ENCODE measurements at regions not wholly inside any gene's neighbourhood (a gene's known extent, or its start where the extent isn't known, plus 50 kb on each side); places are given as distances from the start of the nearest gene placed in this dataset.
"Not testable (repeated sequence)": the region's sequence is repeated elsewhere in the genome, so short reads cannot be mapped to it uniquely, and the experiment has no call there.

DNA sequence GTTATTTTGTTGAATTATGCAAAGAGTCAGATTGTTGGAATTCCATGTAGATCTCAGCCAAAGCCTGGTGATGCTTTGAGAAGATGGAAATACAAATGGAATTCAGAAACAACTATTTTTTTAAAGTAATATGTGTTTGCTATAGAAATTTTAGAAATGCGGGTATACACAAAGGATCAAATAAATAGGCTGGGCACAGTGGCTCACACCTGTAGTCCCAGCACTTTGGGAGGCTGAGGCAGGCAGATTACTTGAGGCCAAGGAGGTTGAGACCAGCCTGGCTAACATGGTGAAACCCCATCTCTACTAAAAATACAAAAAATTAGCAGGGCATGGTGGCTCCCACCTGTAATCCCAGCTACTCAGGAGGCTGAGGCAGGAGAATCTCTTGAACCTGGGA is 155.1 kb downstream of the MYCN start:
- not testable (repeated sequence) for H3K4me3 Mint-ChIP-seq; H3K27me3 Mint-ChIP-seq; H3K36me3 Mint-ChIP-seq (ENCODE audit: insufficient read depth); ATAC-seq (replicated peaks); DNase-seq; H3K9me3 Mint-ChIP-seq; H3K4me1 Mint-ChIP-seq (ENCODE audit: low read depth in 2 of 2); H3K27ac Mint-ChIP-seq

DNA sequence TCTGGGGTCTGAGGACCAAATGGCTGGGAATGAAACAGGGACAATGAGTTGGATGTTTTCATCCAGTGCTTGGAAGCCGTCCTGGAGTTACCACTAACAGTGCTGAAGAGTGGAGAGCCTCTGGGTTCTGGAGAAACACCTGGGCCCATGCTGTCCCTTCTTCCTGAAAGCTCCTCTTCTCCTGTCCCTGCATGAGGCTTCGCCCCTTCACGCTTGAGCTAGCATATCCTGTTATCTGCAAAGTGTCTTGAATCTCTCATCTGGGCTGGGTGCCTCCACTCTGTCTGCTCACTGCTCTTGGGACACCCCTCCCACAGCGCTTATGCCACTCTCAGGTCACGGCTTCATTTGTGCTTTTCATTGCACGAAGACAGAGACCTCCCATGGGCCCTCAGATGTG is 154.5 kb downstream of the MYCN start:
- ATAC-seq (replicated peaks) (no peak), DNase-seq (no peak)
- Mint-ChIP-seq H3K9me3 (peaks cover 0 to 5% of the 10 kb centered on the region in 2 donors), H3K27ac (no peak overlapping the region), H3K4me1 (ENCODE audit: low read depth in 2 of 2) (no peaks in the 10 kb centered on the region), H3K4me3 (no peak overlapping the region), H3K27me3 (no peaks in the 10 kb centered on the region), H3K36me3 (ENCODE audit: insufficient read depth) (no peaks in the 10 kb centered on the region)

DNA sequence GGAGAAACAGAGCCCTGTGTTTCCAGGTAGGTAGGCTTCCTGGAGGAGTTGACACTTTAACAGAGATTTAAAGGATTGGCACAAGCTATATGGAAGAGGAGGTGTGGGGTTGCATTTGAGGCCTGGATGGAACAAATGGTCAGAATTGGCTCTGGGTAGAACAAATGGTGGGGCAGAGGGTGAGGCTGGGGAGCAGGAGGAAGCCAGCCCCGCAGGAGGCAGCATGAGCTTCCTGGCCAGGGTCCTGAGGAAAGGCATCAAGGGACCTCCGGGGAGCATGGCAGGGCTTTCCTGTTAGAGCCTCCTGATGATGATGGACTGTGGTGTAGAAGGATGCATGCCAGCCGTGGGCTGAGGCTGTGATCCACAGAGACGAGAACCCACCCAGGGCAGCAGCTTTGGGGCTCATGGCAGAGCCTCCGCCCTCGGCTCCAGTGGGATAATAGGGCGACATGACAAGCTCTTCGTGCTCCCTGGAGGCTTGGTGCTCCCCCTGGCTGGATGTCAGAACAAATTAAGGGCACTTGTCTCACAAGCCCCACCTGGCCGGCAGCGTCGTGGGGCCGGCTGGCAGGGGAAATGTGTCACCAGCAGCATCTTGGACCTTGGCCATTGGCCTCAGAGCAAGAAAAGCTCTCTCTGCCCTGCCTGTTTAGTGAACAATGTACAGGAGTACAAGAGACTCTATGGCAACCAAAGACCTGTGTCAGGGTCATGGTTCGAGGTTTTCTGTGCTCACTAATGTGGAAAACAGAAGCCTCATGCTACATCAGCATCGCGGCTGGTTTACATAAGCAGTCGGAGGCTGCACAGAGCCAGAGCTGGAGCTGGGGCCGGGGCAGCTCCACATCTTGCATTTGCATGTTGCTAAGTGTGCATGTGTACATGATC is 153.5 kb downstream of the MYCN start:
- ATAC-seq (replicated peaks) (no peak), DNase-seq (no peak)
- no peak overlapping the region for H3K27ac Mint-ChIP-seq
- H3K4me3 Mint-ChIP-seq: no peak overlapping the region
- no peaks in the 10 kb centered on the region for H3K27me3 Mint-ChIP-seq
- H3K4me1 Mint-ChIP-seq (ENCODE audit: low read depth in 2 of 2): no peaks in the 10 kb centered on the region
- no peaks in the 10 kb centered on the region for H3K36me3 Mint-ChIP-seq (ENCODE audit: insufficient read depth)
- H3K9me3 Mint-ChIP-seq: peaks cover 0 to 5% of the 10 kb centered on the region in 2 donors

- Mint-ChIP-seq H3K27me3 (no peaks in the 10 kb centered on the region), H3K4me1 (ENCODE audit: low read depth in 2 of 2) (no peaks in the 10 kb centered on the region), H3K4me3 (no peak overlapping the region), H3K36me3 (ENCODE audit: insufficient read depth) (no peaks in the 10 kb centered on the region), H3K27ac (no peak overlapping the region), H3K9me3 (peaks cover 0 to 5% of the 10 kb centered on the region in 2 donors)
- DNase-seq (no peak), ATAC-seq (replicated peaks) (no peak)
Observed at GRCh38 chr2:16092861-16093638, 152.7 kb downstream of the MYCN start.

GRCh38 chr2:16091576-16092282 is 151.4 kb downstream of the MYCN start:
- Mint-ChIP-seq H3K27ac (no peak overlapping the region), H3K27me3 (no peaks in the 10 kb centered on the region), H3K4me1 (ENCODE audit: low read depth in 2 of 2) (no peaks in the 10 kb centered on the region), H3K9me3 (peaks cover 0 to 5% of the 10 kb centered on the region in 2 donors), H3K36me3 (ENCODE audit: insufficient read depth) (no peaks in the 10 kb centered on the region), H3K4me3 (no peak overlapping the region)
- no peak for ATAC-seq (replicated peaks)
- DNase-seq: no peak

GRCh38 chr2:16090650-16091575 is 150.6 kb downstream of the MYCN start:
- DNase-seq: no peak
- Mint-ChIP-seq H3K4me3 (no peak overlapping the region), H3K27ac (no peak overlapping the region)

GRCh38 chr2:16089491-16089890 is 149.1 kb downstream of the MYCN start:
- not testable (repeated sequence) for DNase-seq; H3K4me3 Mint-ChIP-seq; H3K4me1 Mint-ChIP-seq (ENCODE audit: low read depth in 2 of 2); ATAC-seq (replicated peaks); H3K27me3 Mint-ChIP-seq; H3K36me3 Mint-ChIP-seq (ENCODE audit: insufficient read depth); H3K27ac Mint-ChIP-seq; H3K9me3 Mint-ChIP-seq

More at GRCh38 chr2:16090650-16091575, 150.6 kb downstream of the MYCN start:
- no peaks in the 10 kb centered on the region for H3K36me3 Mint-ChIP-seq (ENCODE audit: insufficient read depth)
- ATAC-seq (replicated peaks): no peak
- no peaks in the 10 kb centered on the region for H3K4me1 Mint-ChIP-seq (ENCODE audit: low read depth in 2 of 2)
- no peaks in the 10 kb centered on the region for H3K27me3 Mint-ChIP-seq
- H3K9me3 Mint-ChIP-seq: peaks cover 0 to 5% of the 10 kb centered on the region in 2 donors

- ATAC-seq (replicated peaks) (no peak), DNase-seq (no peak)
- Mint-ChIP-seq H3K4me1 (ENCODE audit: low read depth in 2 of 2) (no peaks in the 10 kb centered on the region), H3K36me3 (ENCODE audit: insufficient read depth) (no peaks in the 10 kb centered on the region), H3K27me3 (no peaks in the 10 kb centered on the region), H3K4me3 (no peak overlapping the region), H3K9me3 (peaks cover 0 to 4% of the 10 kb centered on the region in 2 donors), H3K27ac (no peak overlapping the region)
Observed at GRCh38 chr2:16088802-16089112, 148.4 kb downstream of the MYCN start.

- no peaks in the 10 kb centered on the region for H3K4me1 Mint-ChIP-seq (ENCODE audit: low read depth in 2 of 2)
Observed at GRCh38 chr2:16088035-16088801, 147.9 kb downstream of the MYCN start.

GRCh38 chr2:16086136-16086535 is 145.8 kb downstream of the MYCN start:
- not testable (repeated sequence) for H3K4me3 Mint-ChIP-seq; H3K27ac Mint-ChIP-seq; ATAC-seq (replicated peaks); DNase-seq; H3K9me3 Mint-ChIP-seq; H3K36me3 Mint-ChIP-seq (ENCODE audit: insufficient read depth); H3K4me1 Mint-ChIP-seq (ENCODE audit: low read depth in 2 of 2); H3K27me3 Mint-ChIP-seq

More at GRCh38 chr2:16088035-16088801, 147.9 kb downstream of the MYCN start:
- Mint-ChIP-seq H3K27me3 (peaks cover 0 to 3% of the 10 kb centered on the region in 2 donors), H3K36me3 (ENCODE audit: insufficient read depth) (no peaks in the 10 kb centered on the region), H3K27ac (no peak overlapping the region), H3K9me3 (peaks cover 4 to 5% of the 10 kb centered on the region in 2 donors), H3K4me3 (no peak overlapping the region)
- ATAC-seq (replicated peaks) (no peak), DNase-seq (no peak)

GRCh38 chr2:16085073-16085472 is 144.7 kb downstream of the MYCN start:
- no peak for ATAC-seq (replicated peaks)
- H3K4me1 Mint-ChIP-seq (ENCODE audit: low read depth in 2 of 2): no peaks in the 10 kb centered on the region
- H3K36me3 Mint-ChIP-seq (ENCODE audit: insufficient read depth): no peaks in the 10 kb centered on the region
- no peak overlapping the region for H3K27ac Mint-ChIP-seq
- no peak overlapping the region for H3K4me3 Mint-ChIP-seq
- peaks cover 0 to 6% of the 10 kb centered on the region in 2 donors for H3K27me3 Mint-ChIP-seq
- H3K9me3 Mint-ChIP-seq: peaks cover 0 to 8% of the 10 kb centered on the region in 2 donors
- DNase-seq: no peak

DNA sequence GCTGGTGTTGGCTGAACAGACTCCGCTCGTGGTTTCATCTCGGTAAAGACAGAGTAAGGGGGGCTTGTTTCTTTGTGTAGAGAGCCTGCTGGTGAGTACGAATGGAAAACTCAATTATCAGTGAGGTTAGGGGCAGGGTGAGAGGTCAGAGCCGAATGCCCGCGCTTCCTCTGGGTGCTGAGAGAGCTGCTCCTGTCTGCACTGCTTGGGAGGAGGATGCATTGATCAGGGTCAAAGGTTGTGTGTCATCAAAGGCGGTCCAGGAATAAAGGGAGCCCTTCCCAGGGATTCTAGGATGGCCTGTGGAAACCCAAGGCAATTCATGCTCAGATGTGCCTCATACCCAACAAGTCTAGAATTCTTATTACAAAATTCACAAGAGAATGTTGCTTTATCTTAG is 143.9 kb downstream of the MYCN start:
- Mint-ChIP-seq H3K27me3 (peaks cover 0 to 6% of the 10 kb centered on the region in 2 donors), H3K4me3 (no peak overlapping the region), H3K9me3 (peaks cover 0 to 8% of the 10 kb centered on the region in 2 donors), H3K27ac (no peak overlapping the region), H3K36me3 (ENCODE audit: insufficient read depth) (no peaks in the 10 kb centered on the region), H3K4me1 (ENCODE audit: low read depth in 2 of 2) (no peaks in the 10 kb centered on the region)
- ATAC-seq (replicated peaks): no peak
- no peak for DNase-seq

Measured in effector memory CD8-positive, alpha-beta T cell (primary cell).